ENCODE measurements at regions not wholly inside any gene's neighbourhood (a gene's known extent, or its start where the extent isn't known, plus 50 kb on each side); places are given as distances from the start of the nearest gene placed in this dataset.
"Not testable (repeated sequence)": the region's sequence is repeated elsewhere in the genome, so short reads cannot be mapped to it uniquely, and the experiment has no call there.

DNA sequence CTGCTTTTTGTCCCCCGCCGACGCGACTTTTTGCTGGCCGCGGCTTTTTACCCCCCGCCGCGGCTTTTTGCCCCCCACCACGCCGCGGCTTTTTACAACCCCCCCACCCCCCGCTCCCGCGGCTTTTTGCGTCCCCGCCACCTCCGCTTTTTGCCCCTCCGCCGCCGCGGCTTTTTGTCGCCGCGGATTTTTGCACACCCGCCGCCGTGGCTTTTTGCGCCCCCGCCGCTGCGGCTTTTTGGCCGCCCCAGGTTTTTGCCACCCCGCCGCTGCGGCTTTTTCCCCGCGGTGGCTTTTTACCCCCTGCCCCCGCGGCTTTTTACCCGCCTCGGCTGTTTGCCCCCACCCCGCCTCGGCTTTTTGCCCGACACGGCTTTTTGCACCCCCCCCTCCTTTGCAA, 205.5 kb downstream of the CCT8L2 start:
- no peak for DNase-seq
- H3K4me1 ChIP-seq = no peaks in the 10 kb centered on the region
- peaks cover 0 to 38% (median 3%) of the 10 kb centered on the region in 7 donors for H3K27me3 ChIP-seq (replicated peaks in 1 of 7)
- TF ChIP-seq POLR2A (IDR thresholded peaks at IDR 0.05) = no peak
- TF ChIP-seq POLR2AphosphoS5 (IDR thresholded peaks at IDR 0.05) = no peak
- TF ChIP-seq CTCF (IDR thresholded peaks at IDR 0.05 in 8 of 11, conservative IDR thresholded peaks at IDR 0.05 in 3 of 11) = no peak
- no peak overlapping the region for H3K4me3 ChIP-seq
- H3K27ac ChIP-seq = no peak overlapping the region
- H3K36me3 ChIP-seq = no peaks in the 10 kb centered on the region
- intact Hi-C loops (cut with DNase I; ENCODE audit: low total_unique reads) = no loop called here
- WGBS, 5 donors = 13 to 39% (median 28%) methylated on average over 34 to 46 of the region's 46 CpGs
- peaks cover 0 to 27% (median 0%) of the 10 kb centered on the region in 8 donors for H3K9me3 ChIP-seq

DNA sequence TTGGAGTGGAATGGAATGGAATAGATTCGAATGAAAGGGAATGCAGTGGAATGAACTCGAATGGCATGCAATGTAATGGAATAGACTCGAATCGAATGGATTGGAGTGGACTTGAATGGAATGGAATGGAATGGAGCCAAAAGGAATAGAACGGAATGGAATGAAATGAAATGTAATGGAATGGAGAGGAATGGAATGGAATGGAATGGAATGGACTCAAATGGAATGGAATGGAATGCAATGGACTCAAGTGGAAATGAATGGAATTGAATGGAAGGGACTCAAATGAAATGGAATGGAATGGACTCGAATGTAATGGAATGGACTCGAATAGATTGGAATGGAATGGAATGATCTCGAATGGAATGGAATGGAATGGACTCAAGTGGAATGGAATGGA, 231.3 kb downstream of the CCT8L2 start:
- intact Hi-C loops (cut with DNase I; ENCODE audit: low total_unique reads); H3K4me1 ChIP-seq; H3K9me3 ChIP-seq; DNase-seq; H3K36me3 ChIP-seq; H3K27me3 ChIP-seq (replicated peaks in 1 of 7); H3K27ac ChIP-seq; H3K4me3 ChIP-seq: not testable (repeated sequence)
- no CpG with 5 or more reads among the region's 8 CpGs for WGBS, 5 donors

DNA sequence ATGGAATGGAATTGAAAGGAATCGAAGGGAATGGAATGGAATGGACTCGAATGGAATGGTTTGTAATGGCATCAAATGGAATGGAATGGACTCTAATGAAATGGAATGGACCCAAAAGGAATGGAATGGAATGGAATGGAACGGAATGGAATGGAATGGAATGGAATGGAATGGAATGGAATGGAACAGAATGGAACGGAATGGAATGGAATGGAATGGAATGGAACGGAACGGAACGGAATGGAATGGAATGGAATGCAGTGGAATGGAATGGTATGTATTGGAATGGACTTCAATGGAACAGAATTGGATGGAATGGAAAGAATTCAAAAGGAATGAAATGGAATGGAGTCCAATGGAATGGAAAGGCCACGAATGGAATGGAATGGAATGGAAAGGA, 240.0 kb downstream of the CCT8L2 start:
- intact Hi-C loops (cut with DNase I; ENCODE audit: low total_unique reads); DNase-seq; H3K4me3 ChIP-seq; H3K36me3 ChIP-seq; H3K4me1 ChIP-seq; H3K27me3 ChIP-seq (replicated peaks in 1 of 7); H3K9me3 ChIP-seq; H3K27ac ChIP-seq: not testable (repeated sequence)
- WGBS, 5 donors = no CpG with 5 or more reads among the region's 8 CpGs

GRCh38 chr22:16347083-16347482, 245.5 kb downstream of the CCT8L2 start:
- WGBS, 5 donors = no CpG with 5 or more reads among the region's 7 CpGs
- DNase-seq; H3K4me3 ChIP-seq; H3K36me3 ChIP-seq; H3K27me3 ChIP-seq (replicated peaks in 1 of 7); intact Hi-C loops (cut with DNase I; ENCODE audit: low total_unique reads); H3K27ac ChIP-seq; H3K4me1 ChIP-seq; H3K9me3 ChIP-seq: not testable (repeated sequence)

GRCh38 chr22:16315565-16315964, 277.0 kb downstream of the CCT8L2 start:
- H3K4me1 ChIP-seq; intact Hi-C loops (cut with DNase I; ENCODE audit: low total_unique reads); H3K27ac ChIP-seq; H3K36me3 ChIP-seq; H3K27me3 ChIP-seq (replicated peaks in 1 of 7); DNase-seq; H3K4me3 ChIP-seq: not testable (repeated sequence)
- H3K9me3 ChIP-seq = peaks cover 0 to 79% (median 10%) of the 10 kb centered on the region in 8 donors
- WGBS, 5 donors = 78 to 84% (median 80%) methylated on average over 6 to 15 of the region's 15 CpGs; no CpG with 5 or more reads in 1 of the 5 donors

Small RNAs in the stretch of these regions (small RNA-seq; reads per million reads assigned to genes)
- 0 reads per million in 4 donors for gene AC137499.1

Data from spleen (tissue), 11 donors.